Neuronal stem cell (in vitro differentiated cells): ENCODE measurements at regions not wholly inside any gene's neighbourhood (a gene's known extent, or its start where the extent isn't known, plus 50 kb on each side); places are given as distances from the start of the nearest gene placed in this dataset. TPM values are rescaled to one million over a fixed set of nuclear protein-coding genes. Genes with fewer than 3 reads are reported as not detected.

ENCODE experiments used
- DNase-seq: peaks from one replicate; pipeline ENCODE4 v3.0.0-alpha.2; 2013; ENCODE audit warnings: low spot score
- H2AFZ ChIP-seq: one replicate; pipeline ENCODE4 v1.6.1; 2013; ENCODE audit warnings: mild to moderate bottlenecking, low read length, inconsistent platforms
- H2AK5ac ChIP-seq: 2 replicates; pipeline ENCODE4 v1.6.1; 2013; ENCODE audit warnings: low read depth, mild to moderate bottlenecking, inconsistent platforms, low read length, moderate library complexity, mixed read lengths
- H2BK120ac ChIP-seq: 2 replicates; pipeline ENCODE4 v1.6.1; 2013; ENCODE audit warnings: low read depth, mild to moderate bottlenecking, inconsistent platforms, low read length, moderate library complexity, mixed read lengths
- H2BK12ac ChIP-seq: one replicate; pipeline ENCODE4 v1.6.1; 2013; ENCODE audit warnings: low read length, inconsistent platforms
- H2BK15ac ChIP-seq: 2 replicates; pipeline ENCODE4 v1.6.1; 2013; ENCODE audit warnings: mild to moderate bottlenecking, low read length, inconsistent platforms, mixed read lengths
- H2BK5ac ChIP-seq: one replicate; pipeline ENCODE4 v1.6.1; 2013; ENCODE audit warnings: inconsistent platforms, mild to moderate bottlenecking, low read length, moderate library complexity
- H3K14ac ChIP-seq: one replicate; pipeline ENCODE4 v1.6.1; 2013; ENCODE audit warnings: low read length, inconsistent platforms
- H3K18ac ChIP-seq: 2 replicates; pipeline ENCODE4 v1.6.1; 2013; ENCODE audit warnings: low read length, inconsistent platforms
- H3K23ac ChIP-seq: 2 replicates; pipeline ENCODE4 v1.6.1; 2013; ENCODE audit warnings: low read depth, mild to moderate bottlenecking, mixed read lengths, low read length, inconsistent platforms; ENCODE audit not compliant: poor library complexity
- H3K27ac ChIP-seq: replicated peaks from 3 replicates; pipeline ENCODE4 v1.5.1; 2013; ENCODE audit warnings: low read length, inconsistent platforms
- H3K27me3 ChIP-seq, 3 experiments: 2 replicates each; pipeline ENCODE4 v1.6.1; 2013; ENCODE audit warnings: low read length in 3 of 3, mild to moderate bottlenecking in 2 of 3, inconsistent platforms in 1 of 3, low read depth in 1 of 3, mixed read lengths in 1 of 3, moderate library complexity in 1 of 3; ENCODE audit not compliant: control insufficient read depth in 3 of 3, insufficient read depth in 3 of 3
- H3K36me3 ChIP-seq, 2 donors: replicated peaks in 1 of 2; 2 replicates each; pipeline ENCODE4 v1.6.1; 2013; ENCODE audit warnings: low read length in 2 of 2; ENCODE audit not compliant: control insufficient read depth in 2 of 2, insufficient read depth in 2 of 2
- H3K4ac ChIP-seq: 2 replicates; pipeline ENCODE4 v1.6.1; 2013; ENCODE audit warnings: inconsistent platforms, mild to moderate bottlenecking, low read length, moderate library complexity
- H3K4me1 ChIP-seq, 2 donors: 1 replicate in 1 of 2; 2 replicates in 1 of 2; pipeline ENCODE4 v1.6.1; 2013; ENCODE audit warnings: low read length in 2 of 2, low read depth in 1 of 2; ENCODE audit not compliant: control insufficient read depth in 2 of 2, insufficient read depth in 1 of 2
- H3K4me2 ChIP-seq: one replicate; pipeline ENCODE4 v1.6.1; 2013; ENCODE audit warnings: mild to moderate bottlenecking, low read length, inconsistent platforms; ENCODE audit not compliant: insufficient read depth, poor library complexity, severe bottlenecking
- H3K4me3 ChIP-seq, 2 donors: 2 replicates each; pipeline ENCODE4 v1.5.1; 2013; ENCODE audit warnings: low read length in 2 of 2, mild to moderate bottlenecking in 2 of 2, inconsistent platforms in 1 of 2, moderate library complexity in 1 of 2
- H3K79me1 ChIP-seq: one replicate; pipeline ENCODE4 v1.6.1; 2013; ENCODE audit warnings: low read depth, mild to moderate bottlenecking, inconsistent platforms, low read length, moderate library complexity
- H3K9ac ChIP-seq: one replicate; pipeline ENCODE4 v1.6.1; 2013; ENCODE audit warnings: mild to moderate bottlenecking, low read depth, low read length, inconsistent platforms; ENCODE audit not compliant: poor library complexity
- H3K9me3 ChIP-seq, 2 donors: replicated peaks in 1 of 2; 2 replicates each; pipeline versions ENCODE3 to v1.6.1; 2013; ENCODE audit warnings: low read length in 2 of 2, mild to moderate bottlenecking in 2 of 2, inconsistent platforms in 1 of 2, low read depth in 1 of 2, mixed read lengths in 1 of 2, moderate library complexity in 1 of 2; ENCODE audit not compliant: control insufficient read depth in 2 of 2, insufficient read depth in 1 of 2
- H4K8ac ChIP-seq: one replicate; pipeline ENCODE4 v1.6.1; 2013; ENCODE audit warnings: low read depth, mild to moderate bottlenecking, inconsistent platforms, low read length, moderate library complexity
- H4K91ac ChIP-seq: one replicate; pipeline ENCODE4 v1.6.1; 2013; ENCODE audit warnings: low read length, low read depth, mild to moderate bottlenecking, inconsistent platforms; ENCODE audit not compliant: poor library complexity
- WGBS, 2 donors: extraction: QIAGEN DNeasy Blood & Tissue Kit; methylation state at CpG; one replicate each; pipeline ENCODE4 v1.1.7; 2013; ENCODE audit warnings: missing lambda C conversion rate in 2 of 2, mixed read lengths in 1 of 2; ENCODE audit not compliant: insufficient read length in 2 of 2, insufficient replicate concordance in 1 of 2; ENCODE audit errors: extremely low coverage in 2 of 2; 5-methylcytosine and 5-hydroxymethylcytosine counted together
- small RNA-seq: library from polyadenylated mRNA; stranded (forward); fragments of <200 nt; extraction: miRNeasy Mini kit (QIAGEN cat#:217004); gene quantifications from one replicate; pipeline ENCODE3, GENCODE V24; 2013; ENCODE audit not compliant: insufficient read depth

- Histone ChIP-seq H3K9me3 (no peaks in the 10 kb centered on the region), H3K14ac (no peak overlapping the region), H2BK12ac (no peak overlapping the region), H3K4me2 (no peak overlapping the region), H3K36me3 (no peaks in the 10 kb centered on the region), H3K18ac (no peak overlapping the region), H2AK5ac (no peak overlapping the region), H3K79me1 (no peaks in the 10 kb centered on the region), H3K4me3 (no peak overlapping the region), H2BK15ac (no peak overlapping the region), H3K4ac (no peak overlapping the region), H4K91ac (no peak overlapping the region), H2BK120ac (no peak overlapping the region), H3K4me1 (no peaks in the 10 kb centered on the region), H3K27ac (no peak overlapping the region), H3K23ac (no peak overlapping the region), H4K8ac (no peak overlapping the region), H3K9ac (no peak overlapping the region), H3K27me3 (no peaks in the 10 kb centered on the region), H2BK5ac (no peak overlapping the region), H2AFZ (no peak overlapping the region)
- WGBS, 2 donors: no CpG with 5 or more reads among the region's 4 CpGs
- no peak for DNase-seq
Measured at GRCh38 chr16:65178151-65178550, 56.3 kb upstream of the CDH11 start.

DNA sequence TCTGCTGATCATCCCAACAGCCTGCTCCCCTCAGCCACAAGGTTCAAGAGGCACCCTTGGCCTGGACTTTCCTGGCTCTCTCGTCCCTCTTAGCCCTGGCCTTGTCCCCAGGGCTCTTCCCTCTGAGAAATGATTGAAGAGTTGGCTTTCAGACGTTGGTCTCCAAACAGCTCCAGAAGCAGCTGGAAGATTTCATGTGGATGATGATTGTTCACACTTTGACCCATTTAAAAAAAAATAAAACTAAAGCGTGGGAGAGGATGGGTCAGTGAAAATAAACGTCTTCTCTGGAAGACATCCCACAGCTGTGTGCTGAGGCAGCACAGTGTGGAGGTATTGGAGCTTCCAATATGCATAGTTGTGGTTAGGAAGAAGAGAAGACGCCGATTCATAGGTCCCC is 54.7 kb upstream of the CDH11 start:
- Histone ChIP-seq H2AK5ac (no peak overlapping the region), H3K27ac (no peak overlapping the region), H2BK12ac (no peak overlapping the region), H3K4me3 (no peak overlapping the region), H2BK15ac (no peak overlapping the region), H4K8ac (no peak overlapping the region), H3K27me3 (no peaks in the 10 kb centered on the region), H2BK5ac (no peak overlapping the region), H3K23ac (no peak overlapping the region), H2BK120ac (no peak overlapping the region), H4K91ac (no peak overlapping the region), H3K9ac (no peak overlapping the region), H3K4me2 (no peak overlapping the region), H3K4ac (no peak overlapping the region), H3K14ac (no peak overlapping the region), H3K18ac (no peak overlapping the region), H3K4me1 (no peaks in the 10 kb centered on the region), H3K36me3 (no peaks in the 10 kb centered on the region), H2AFZ (no peak overlapping the region), H3K9me3 (no peaks in the 10 kb centered on the region), H3K79me1 (no peaks in the 10 kb centered on the region)
- WGBS, 2 donors: no CpG with 5 or more reads among the region's 6 CpGs
- no peak for DNase-seq

DNA sequence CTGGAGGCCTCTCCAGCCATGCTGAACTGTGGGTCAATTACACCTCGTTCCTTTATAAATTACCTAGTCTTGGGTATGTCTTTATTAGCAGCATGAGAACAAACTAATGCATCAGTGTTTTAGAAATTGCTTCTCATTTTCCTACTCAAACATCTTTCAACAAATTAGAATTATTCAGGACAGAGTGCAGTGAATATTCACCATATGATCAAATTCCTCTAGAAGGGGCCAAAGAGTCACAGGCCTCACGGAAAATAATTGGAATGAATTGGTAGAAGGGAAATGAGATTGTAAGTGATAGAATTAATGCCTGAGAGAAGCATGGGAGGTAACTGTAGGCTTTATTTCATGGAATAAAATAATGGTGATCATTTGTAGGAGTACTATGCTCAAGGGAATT is 50.5 kb upstream of the CDH11 start:
- H3K18ac ChIP-seq: no peak overlapping the region
- no peak overlapping the region for H3K23ac ChIP-seq
- H4K8ac ChIP-seq: no peak overlapping the region
- no peak overlapping the region for H2AK5ac ChIP-seq
- no peak overlapping the region for H3K4me2 ChIP-seq
- no peak overlapping the region for H4K91ac ChIP-seq
- H2BK12ac ChIP-seq: no peak overlapping the region
- H3K4me1 ChIP-seq: no peaks in the 10 kb centered on the region
- no peaks in the 10 kb centered on the region for H3K79me1 ChIP-seq
- H2BK15ac ChIP-seq: no peak overlapping the region
- no peaks in the 10 kb centered on the region for H3K9me3 ChIP-seq
- H3K27ac ChIP-seq: no peak overlapping the region
- no peaks in the 10 kb centered on the region for H3K36me3 ChIP-seq
- H2AFZ ChIP-seq: no peak overlapping the region
- no peak overlapping the region for H3K14ac ChIP-seq
- no peak for DNase-seq
- no peak overlapping the region for H3K9ac ChIP-seq
- no peak overlapping the region for H2BK120ac ChIP-seq
- H3K27me3 ChIP-seq: no peaks in the 10 kb centered on the region
- no peak overlapping the region for H2BK5ac ChIP-seq
- H3K4ac ChIP-seq: no peak overlapping the region
- no CpG with 5 or more reads among the region's 2 CpGs for WGBS, 2 donors
- H3K4me3 ChIP-seq: no peak overlapping the region

Small RNA genes lying in the stretch of these regions (small RNA-seq; reads per million reads assigned to genes)
- gene AC025281.1 (not detected), gene RNA5SP428 (not detected)
